Adipocyte (in vitro differentiated cells): ENCODE measurements at regions not wholly inside any gene's neighbourhood (a gene's known extent, or its start where the extent isn't known, plus 50 kb on each side); places are given as distances from the start of the nearest gene placed in this dataset.

ENCODE experiments used
- DNase-seq: peaks from one replicate; pipeline ENCODE4 v3.0.0-alpha.2; 2015; ENCODE audit warnings: low read depth
- H3K27me3 ChIP-seq: replicated peaks from 2 replicates; pipeline ENCODE4 v1.7.0; 2013; ENCODE audit warnings: mild to moderate bottlenecking, low read length, moderate library complexity; ENCODE audit not compliant: control insufficient read depth, insufficient read depth
- H3K36me3 ChIP-seq: 2 replicates; pipeline ENCODE4 v1.7.0; 2013; ENCODE audit warnings: low read length, mild to moderate bottlenecking, moderate library complexity; ENCODE audit not compliant: control insufficient read depth, insufficient read depth, severe bottlenecking
- H3K4me1 ChIP-seq: 2 replicates; pipeline ENCODE4 v1.7.0; 2013; ENCODE audit warnings: mild to moderate bottlenecking, low read length, moderate library complexity; ENCODE audit not compliant: control insufficient read depth, insufficient read depth
- H3K4me3 ChIP-seq: 2 replicates; pipeline ENCODE4 v1.7.0; 2013; ENCODE audit warnings: mild to moderate bottlenecking, low read length, moderate library complexity
- H3K9ac ChIP-seq: 2 replicates; pipeline ENCODE4 v1.7.0; 2013; ENCODE audit warnings: mild to moderate bottlenecking, low read length, moderate library complexity
- H3K9me3 ChIP-seq: 2 replicates; pipeline ENCODE4 v1.7.0; 2013; ENCODE audit warnings: mild to moderate bottlenecking, low read length, moderate library complexity; ENCODE audit not compliant: control insufficient read depth

DNA sequence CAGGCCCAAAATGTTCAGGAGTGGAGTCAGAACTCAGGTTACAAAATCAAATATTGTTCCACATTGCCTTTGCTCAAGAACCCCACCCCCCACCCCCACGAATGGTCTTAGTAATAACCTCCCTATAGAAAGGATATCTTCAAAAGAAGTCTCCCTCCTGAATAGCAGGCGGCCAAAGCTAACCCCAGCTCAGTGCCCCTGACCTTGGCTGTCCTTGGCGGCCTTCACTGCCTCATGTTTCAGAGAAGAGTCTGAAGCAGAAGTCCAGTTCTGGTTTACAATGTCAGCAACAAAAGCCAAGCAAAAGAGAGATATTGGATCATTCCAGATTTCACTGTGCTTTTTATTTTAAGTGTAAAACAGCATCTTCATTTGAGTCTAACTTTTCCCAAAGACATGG lies 476.5 kb upstream of the NRP1 start:
- H3K4me3 ChIP-seq = no peak overlapping the region
- no peak overlapping the region for H3K9ac ChIP-seq
- H3K27me3 ChIP-seq = no peaks in the 10 kb centered on the region
- H3K4me1 ChIP-seq = peaks cover 5% of the 10 kb centered on the region
- no peaks in the 10 kb centered on the region for H3K9me3 ChIP-seq
- no peak for DNase-seq
- H3K36me3 ChIP-seq = no peaks in the 10 kb centered on the region

DNA sequence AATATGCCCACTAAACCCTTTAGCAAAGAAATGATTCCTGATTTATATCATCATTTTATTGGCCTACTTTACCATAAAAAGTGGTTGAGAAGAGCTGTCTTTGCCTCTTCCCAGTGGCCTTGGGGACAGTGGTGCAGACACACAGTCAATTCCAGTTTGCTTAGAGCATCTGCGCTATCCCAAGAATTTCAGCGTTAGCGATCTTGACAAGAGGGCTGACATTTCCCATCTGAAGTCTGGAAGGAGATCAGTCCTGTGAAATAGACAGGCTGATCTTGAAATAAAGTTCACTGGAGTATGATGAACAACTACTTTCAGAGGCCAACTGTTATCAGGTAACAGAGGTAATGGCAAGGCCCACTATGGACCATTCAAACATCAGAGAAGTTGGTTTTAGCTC lies 475.3 kb upstream of the NRP1 start:
- H3K36me3 ChIP-seq = no peaks in the 10 kb centered on the region
- no peak overlapping the region for H3K9ac ChIP-seq
- H3K27me3 ChIP-seq = no peaks in the 10 kb centered on the region
- no peaks in the 10 kb centered on the region for H3K9me3 ChIP-seq
- DNase-seq = no peak
- no peak overlapping the region for H3K4me3 ChIP-seq
- peaks cover 12% of the 10 kb centered on the region for H3K4me1 ChIP-seq

DNA sequence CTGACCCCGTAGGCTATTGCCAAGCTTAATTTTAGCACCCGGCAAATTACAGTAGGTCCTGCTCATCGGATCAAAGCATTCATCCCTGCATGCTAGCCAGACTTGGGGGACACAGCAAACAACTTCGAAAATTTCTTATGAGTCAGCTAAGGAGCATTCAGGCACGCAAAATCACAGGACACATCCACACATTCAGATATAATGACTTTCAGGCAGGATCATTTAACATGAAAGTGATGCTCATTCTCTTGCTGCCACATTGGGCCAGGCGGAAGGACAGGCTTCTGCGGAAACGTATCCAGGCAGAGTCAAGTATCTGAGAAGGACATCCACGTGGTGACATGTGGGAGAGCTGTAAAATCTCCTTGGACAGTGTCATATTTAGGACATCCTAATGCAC lies 474.0 kb upstream of the NRP1 start:
- no peaks in the 10 kb centered on the region for H3K36me3 ChIP-seq
- no peaks in the 10 kb centered on the region for H3K27me3 ChIP-seq
- no peaks in the 10 kb centered on the region for H3K9me3 ChIP-seq
- no peak overlapping the region for H3K9ac ChIP-seq
- H3K4me3 ChIP-seq = no peak overlapping the region
- DNase-seq = peak; percentile 12
- peaks cover 12% of the 10 kb centered on the region for H3K4me1 ChIP-seq

DNA sequence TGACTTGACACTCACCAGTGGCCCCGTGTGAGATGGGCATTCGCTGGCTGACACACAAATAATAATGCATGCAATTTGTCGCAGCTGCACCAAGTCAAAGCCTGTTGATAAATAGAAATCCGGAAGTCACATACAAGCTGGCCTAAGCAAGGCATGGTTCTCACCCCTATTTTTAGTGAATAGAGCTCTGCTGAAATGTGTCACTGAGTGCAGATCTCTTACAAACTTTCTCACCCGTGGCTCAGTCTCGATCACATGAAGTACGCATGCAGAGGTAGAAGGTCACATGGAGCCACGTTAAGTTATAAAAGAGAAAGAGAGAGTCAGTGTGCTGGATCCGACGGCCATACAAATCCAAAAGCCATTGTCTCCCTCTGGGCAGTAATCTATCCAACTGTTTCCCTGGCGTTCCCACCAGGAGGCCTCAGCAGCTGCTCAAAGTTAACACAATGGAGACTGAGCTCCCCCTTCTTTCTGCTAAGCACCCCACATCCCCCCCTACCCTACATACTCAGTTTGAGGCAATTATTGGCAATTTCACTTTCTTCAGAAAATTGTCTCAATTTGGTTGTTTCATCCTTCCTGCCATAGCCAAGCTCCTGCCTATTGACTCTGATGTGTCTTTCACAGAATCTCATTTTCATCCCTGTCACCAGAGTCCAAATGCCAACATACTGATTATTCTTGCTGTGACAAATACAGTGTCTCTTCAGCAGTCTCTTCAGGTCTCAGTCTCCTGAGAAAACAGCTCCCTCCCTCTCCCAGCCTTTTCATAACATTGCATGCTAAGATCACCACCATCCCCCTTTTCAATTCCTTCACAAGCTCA lies 473.3 kb upstream of the NRP1 start:
- H3K9ac ChIP-seq = no peak overlapping the region
- DNase-seq = no peak
- no peaks in the 10 kb centered on the region for H3K27me3 ChIP-seq
- H3K4me3 ChIP-seq = no peak overlapping the region
- no peaks in the 10 kb centered on the region for H3K9me3 ChIP-seq
- peaks cover 12% of the 10 kb centered on the region for H3K4me1 ChIP-seq
- no peaks in the 10 kb centered on the region for H3K36me3 ChIP-seq

GRCh38 chr10:33805831-33806230 lies 471.4 kb upstream of the NRP1 start:
- Histone ChIP-seq H3K4me3 (no peak overlapping the region), H3K9ac (peak overlapping the region; percentile 1), H3K27me3 (no peaks in the 10 kb centered on the region), H3K4me1 (peaks cover 12% of the 10 kb centered on the region), H3K9me3 (no peaks in the 10 kb centered on the region), H3K36me3 (no peaks in the 10 kb centered on the region)
- DNase-seq = peak; percentile 35

GRCh38 chr10:33804584-33804983 lies 470.1 kb upstream of the NRP1 start:
- Histone ChIP-seq H3K4me1 (peaks cover 12% of the 10 kb centered on the region), H3K27me3 (no peaks in the 10 kb centered on the region)
- no peak for DNase-seq

DNA sequence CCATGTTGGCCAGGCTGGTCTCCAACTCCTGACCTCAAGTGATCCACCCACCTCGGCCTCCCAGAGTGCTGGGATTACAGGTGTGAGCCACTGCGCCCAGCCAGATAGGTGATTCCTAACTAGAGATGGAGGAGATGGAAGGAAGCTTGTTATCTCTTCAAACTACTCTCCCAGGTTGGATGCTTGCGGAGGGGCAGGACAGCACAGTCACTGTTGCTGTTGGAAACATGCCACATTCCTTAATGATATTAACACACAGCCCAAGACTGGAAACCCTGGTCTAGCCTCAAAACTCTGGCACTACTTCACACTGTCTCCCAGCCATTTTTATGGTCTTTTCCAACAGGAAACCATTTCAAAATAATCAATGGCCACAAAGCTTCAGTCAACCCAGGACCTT lies 468.8 kb upstream of the NRP1 start:
- no peaks in the 10 kb centered on the region for H3K36me3 ChIP-seq
- no peaks in the 10 kb centered on the region for H3K27me3 ChIP-seq
- H3K9ac ChIP-seq = no peak overlapping the region
- no peak overlapping the region for H3K4me3 ChIP-seq
- peaks cover 12% of the 10 kb centered on the region for H3K4me1 ChIP-seq
- DNase-seq = no peak
- no peaks in the 10 kb centered on the region for H3K9me3 ChIP-seq

More at GRCh38 chr10:33804584-33804983, 470.1 kb upstream of the NRP1 start:
- no peaks in the 10 kb centered on the region for H3K9me3 ChIP-seq
- no peak overlapping the region for H3K4me3 ChIP-seq
- no peak overlapping the region for H3K9ac ChIP-seq
- H3K36me3 ChIP-seq = no peaks in the 10 kb centered on the region

GRCh38 chr10:33802566-33802965 lies 468.1 kb upstream of the NRP1 start:
- H3K9ac ChIP-seq = no peak overlapping the region
- no peak overlapping the region for H3K4me3 ChIP-seq
- H3K27me3 ChIP-seq = no peaks in the 10 kb centered on the region
- no peak for DNase-seq
- H3K9me3 ChIP-seq = no peaks in the 10 kb centered on the region
- no peaks in the 10 kb centered on the region for H3K36me3 ChIP-seq
- peaks cover 12% of the 10 kb centered on the region for H3K4me1 ChIP-seq

DNA sequence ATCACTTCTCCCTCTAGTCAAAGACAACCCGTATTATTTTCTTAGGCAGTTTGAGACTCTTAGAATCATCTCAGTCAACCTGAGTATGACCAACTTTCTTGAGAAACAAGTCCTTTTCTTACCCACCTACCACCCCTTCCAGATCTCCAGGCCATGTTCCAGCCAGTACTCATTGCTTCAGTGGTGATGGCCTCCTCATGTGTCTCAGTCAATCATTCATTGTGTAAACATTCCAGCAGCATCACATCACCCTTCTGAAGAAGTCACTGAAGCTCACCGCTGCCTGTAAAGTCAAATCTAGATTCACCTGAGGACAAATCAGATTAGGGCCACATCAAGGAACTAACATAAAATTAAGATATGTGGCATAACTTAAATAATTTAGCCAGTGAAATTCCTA lies 467.2 kb upstream of the NRP1 start:
- DNase-seq = no peak
- Histone ChIP-seq H3K9ac (no peak overlapping the region), H3K36me3 (no peaks in the 10 kb centered on the region), H3K4me1 (peaks cover 11% of the 10 kb centered on the region), H3K27me3 (no peaks in the 10 kb centered on the region), H3K9me3 (no peaks in the 10 kb centered on the region), H3K4me3 (no peak overlapping the region)

GRCh38 chr10:33800986-33801385 lies 466.5 kb upstream of the NRP1 start:
- Histone ChIP-seq H3K27me3 (no peaks in the 10 kb centered on the region), H3K4me3 (no peak overlapping the region), H3K36me3 (no peaks in the 10 kb centered on the region), H3K9me3 (no peaks in the 10 kb centered on the region), H3K9ac (no peak overlapping the region), H3K4me1 (peaks cover 7% of the 10 kb centered on the region)
- no peak for DNase-seq

GRCh38 chr10:33800545-33800944 lies 466.1 kb upstream of the NRP1 start:
- Histone ChIP-seq H3K4me1 (peaks cover 3% of the 10 kb centered on the region), H3K9ac (no peak overlapping the region)

DNA sequence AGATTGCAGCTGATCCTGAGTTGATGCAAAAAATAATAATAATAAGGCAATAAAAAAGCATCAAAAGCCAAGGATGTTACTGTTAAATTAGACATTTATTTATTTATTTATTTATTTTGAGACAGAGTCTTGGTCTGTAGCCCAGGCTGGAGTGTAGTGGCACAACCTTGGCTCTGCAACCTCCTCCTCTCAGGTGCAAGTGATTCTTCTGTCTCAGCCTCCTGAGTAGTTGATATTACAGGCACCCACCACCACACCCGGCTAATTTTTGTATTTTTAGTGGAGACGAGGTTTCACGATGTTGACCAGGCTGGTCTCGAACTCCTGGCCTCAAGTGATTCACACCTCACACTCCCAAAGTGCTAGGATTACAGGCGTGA lies 465.5 kb upstream of the NRP1 start:
- no peaks in the 10 kb centered on the region for H3K9me3 ChIP-seq
- no peaks in the 10 kb centered on the region for H3K27me3 ChIP-seq
- H3K36me3 ChIP-seq = no peaks in the 10 kb centered on the region
- no peaks in the 10 kb centered on the region for H3K4me1 ChIP-seq
- H3K9ac ChIP-seq = no peak overlapping the region
- no peak overlapping the region for H3K4me3 ChIP-seq
- no peak for DNase-seq

More at GRCh38 chr10:33800545-33800944, 466.1 kb upstream of the NRP1 start:
- Histone ChIP-seq H3K27me3 (no peaks in the 10 kb centered on the region), H3K36me3 (no peaks in the 10 kb centered on the region), H3K4me3 (no peak overlapping the region), H3K9me3 (no peaks in the 10 kb centered on the region)
- peak; percentile 51 for DNase-seq
